ENCODE measurements at regions not wholly inside any gene's neighbourhood (a gene's known extent, or its start where the extent isn't known, plus 50 kb on each side); places are given as distances from the start of the nearest gene placed in this dataset.
"Not testable (repeated sequence)": the region's sequence is repeated elsewhere in the genome, so short reads cannot be mapped to it uniquely, and the experiment has no call there.

DNA sequence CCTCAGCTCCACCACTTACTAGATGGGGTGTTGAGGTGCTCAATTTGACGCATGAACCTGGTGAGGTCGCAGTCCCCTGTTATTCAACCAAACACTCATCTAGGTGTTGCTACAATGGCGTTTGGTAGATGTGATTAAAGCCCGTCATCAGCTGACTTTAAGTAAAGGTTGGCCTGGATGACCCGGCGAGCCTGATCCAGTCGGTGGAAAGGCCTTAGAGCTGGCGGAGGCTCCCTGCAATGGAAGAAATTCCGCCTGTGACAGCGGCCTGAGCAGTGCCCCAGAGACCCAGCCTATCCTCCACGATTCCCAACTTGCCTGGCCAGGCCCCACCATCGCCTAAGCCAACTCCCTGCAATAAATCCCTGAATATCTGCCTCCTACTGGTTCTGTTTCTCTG lies 171.4 kb downstream of the BMP7 start:
- intact Hi-C loops (cut with micrococcal nuclease): loop anchor here (5.0 kb wide), 1 partner anchor 1112 kb away; no protein-coding TSS in a partner anchor

DNA sequence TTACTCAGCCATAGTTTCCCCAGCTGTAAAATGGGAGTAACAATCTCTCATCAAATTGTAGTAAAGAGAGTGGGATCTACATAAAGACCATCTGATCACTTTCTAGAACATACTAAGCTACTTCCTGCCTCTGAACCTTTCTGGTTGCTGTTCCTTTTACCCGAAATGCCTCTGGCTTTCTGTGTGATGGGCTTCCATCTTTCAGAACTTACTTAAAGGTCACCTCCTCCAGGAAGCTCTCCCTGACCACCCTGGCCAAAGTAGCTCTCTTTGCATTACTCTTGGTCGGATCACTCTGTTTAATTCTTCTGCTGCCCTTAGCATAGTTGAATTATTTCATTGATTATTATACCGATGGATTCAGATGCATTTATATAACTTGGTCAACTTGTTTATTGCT lies 171.0 kb downstream of the BMP7 start:
- intact Hi-C loops (cut with micrococcal nuclease): no loop called here

DNA sequence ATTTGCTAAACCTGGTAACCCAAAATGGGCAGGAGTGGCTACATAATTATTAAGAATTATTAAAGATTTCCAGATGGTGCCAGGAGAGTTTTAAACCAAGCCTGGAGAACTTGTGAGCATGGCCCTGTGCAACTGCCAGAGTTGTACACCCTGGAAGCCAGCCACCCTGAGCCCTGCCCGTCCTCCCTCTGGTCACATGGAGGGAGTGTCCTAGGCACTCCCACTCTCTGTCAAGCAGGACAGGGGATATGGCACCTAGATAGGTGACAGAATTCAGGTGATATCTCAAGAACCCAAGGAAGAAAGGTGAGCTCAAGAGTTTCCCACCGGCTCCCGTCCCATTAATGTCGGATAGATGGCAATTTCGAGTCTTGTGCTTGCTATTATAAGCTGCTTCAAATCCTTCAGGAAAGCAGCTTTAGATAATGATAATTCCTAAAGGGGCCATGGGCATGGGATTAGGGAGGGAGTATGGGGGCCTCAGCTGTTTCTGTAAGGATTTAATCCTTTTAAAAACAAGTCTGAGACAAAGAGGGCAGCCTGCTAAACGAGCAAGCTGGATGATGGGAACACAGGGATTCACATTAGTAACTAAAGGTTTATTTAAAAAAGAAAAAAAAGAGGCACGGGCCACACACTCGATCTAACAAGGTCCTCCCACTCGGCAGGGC lies 169.1 kb downstream of the BMP7 start:
- intact Hi-C loops (cut with micrococcal nuclease): no loop called here

DNA sequence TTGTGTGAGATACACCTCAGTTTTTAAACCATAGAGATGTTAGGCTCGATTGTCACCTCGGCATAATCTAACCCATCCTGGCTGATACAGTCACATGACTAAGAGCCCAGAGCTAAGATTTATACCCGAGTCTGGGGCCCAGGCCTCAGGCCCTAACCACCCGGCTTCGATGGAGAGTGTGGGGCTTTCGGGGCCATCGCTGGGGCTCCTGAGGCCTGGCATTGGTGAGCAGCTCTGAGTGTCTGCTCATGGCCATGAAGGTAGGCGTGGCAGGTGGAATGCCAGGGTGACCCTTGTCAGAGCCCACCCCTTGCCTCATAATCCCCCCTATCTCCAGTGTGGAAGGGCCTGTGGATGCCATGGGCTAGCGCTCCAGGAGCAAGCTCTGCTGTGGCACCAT lies 164.3 kb downstream of the BMP7 start:
- intact Hi-C loops (cut with micrococcal nuclease): no loop called here

DNA sequence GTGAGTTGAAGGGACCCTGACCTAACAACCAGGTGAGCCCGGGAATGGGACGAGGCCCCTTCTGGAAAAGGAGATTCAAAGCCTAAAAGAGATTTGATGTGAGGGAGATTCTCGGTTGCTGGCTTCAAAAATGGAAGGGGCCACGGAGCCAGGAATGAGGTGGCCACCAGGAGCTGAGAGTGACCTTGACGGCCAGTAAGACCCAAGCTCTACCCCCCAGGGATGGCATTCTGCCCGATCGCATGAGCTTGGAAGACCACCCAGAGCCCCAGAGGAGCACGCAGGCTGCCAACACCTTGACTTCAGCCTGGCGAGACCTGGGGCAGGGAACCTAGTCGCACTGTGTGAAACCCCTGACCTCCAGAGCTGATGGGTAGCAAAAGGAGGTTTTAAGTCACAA lies 163.9 kb downstream of the BMP7 start:
- intact Hi-C loops (cut with micrococcal nuclease): no loop called here

DNA sequence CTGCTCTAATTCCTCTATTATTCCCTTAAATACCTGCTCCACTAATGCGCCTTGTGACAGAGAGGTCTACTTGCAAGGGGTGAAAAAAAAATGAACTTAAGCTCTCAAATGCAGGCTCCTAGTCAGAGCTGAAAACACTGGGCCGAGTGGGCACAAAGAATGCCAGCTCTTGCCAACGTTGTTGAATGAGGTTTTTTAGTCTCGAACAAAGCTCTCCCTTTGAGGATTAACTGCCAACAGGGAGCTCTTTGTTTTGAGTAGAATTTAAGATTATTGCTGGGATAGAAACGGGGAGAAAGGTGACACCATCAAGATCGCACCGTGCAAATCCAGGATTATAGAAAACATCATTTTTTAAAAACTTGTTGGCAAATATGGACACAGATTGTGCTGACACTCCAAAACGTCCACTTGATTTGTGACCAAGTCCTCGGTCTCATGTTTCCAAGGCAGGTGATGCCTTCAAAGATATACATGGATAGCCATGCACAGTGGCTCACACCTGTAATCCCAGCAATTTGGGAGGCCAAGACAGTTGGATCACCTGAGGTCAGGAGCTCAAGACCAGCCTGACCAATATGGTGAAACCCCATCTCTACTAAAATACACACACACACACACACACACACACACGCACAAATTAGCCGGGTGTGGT lies 163.2 kb downstream of the BMP7 start:
- intact Hi-C loops (cut with micrococcal nuclease): no loop called here

DNA sequence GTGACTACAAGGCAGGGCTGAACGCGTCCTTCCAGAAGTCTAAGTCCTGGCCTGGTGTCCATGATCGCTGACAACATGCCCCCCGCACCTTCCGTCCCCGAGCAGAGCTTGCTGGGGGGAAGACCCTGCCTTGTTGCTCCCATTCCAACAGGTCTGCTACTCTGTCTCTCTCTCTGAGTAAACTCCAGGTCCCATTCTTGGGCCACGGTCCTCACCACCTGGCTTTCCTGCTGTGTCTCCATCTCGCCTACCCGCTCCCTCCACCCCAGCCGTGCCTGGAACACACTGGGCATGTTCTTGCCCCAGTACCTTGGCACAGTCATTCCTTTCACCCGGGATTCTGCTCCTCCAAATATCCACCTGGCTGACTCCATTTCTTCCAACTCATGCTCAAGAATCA lies 162.3 kb downstream of the BMP7 start:
- intact Hi-C loops (cut with micrococcal nuclease): no loop called here

DNA sequence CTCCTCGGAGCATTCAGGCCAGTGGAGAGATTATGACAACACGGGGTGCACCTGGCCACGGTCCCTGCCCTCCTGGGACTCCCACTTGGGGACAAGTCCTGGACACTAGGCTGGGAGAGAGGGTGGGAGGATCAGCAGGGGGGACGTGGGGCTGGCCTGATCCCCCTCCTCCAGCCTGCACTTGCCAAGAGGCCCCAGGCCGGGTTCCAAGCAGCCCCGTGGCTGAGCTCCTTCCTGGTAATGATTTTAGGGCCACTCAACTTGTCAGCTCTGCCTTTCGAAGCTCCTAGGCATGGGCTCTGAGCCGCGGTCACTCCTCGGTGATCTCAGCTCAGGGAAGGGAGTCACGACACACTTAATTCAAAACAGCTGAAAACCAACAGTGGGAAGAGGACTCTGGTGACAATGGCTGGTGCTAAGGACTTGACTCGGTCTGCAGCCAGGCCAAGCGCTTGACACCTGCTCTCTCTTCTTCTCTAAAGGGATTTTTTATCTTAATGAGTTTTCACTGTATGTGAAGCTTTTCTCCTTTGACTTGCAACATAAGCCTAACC lies 161.7 kb downstream of the BMP7 start:
- intact Hi-C loops (cut with micrococcal nuclease): no loop called here

DNA sequence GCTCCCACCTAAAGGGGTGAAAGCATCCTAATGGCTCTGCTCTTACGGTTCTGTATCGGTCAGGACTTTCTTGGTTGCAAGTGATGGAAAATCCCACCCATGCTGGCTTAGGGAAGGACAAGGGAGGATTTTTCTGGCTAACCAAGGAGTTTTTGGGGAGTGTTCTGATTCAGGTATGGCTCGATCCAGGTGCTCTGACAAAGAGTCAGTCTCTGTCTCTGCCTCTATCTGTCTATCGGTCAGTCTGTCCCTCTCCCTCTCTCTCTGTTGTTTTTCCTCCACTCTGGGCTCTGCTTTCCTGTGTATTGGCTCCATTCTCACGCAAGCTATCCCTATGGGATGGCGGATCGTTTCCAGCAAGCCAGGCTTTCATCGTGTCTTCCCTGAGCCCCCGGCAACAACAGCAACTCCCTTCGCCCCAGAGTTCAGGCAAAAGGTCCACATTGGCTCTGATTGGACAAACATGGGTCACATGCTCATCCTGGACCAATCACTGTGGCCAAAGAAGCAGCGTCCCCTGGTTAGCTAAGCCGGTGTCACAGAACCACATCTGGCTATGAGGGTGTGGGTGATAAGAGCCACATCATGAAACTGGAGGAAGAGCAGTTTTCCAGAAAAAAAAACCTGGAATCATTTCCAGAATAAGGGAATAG lies 160.3 kb downstream of the BMP7 start:
- intact Hi-C loops (cut with micrococcal nuclease): no loop called here

DNA sequence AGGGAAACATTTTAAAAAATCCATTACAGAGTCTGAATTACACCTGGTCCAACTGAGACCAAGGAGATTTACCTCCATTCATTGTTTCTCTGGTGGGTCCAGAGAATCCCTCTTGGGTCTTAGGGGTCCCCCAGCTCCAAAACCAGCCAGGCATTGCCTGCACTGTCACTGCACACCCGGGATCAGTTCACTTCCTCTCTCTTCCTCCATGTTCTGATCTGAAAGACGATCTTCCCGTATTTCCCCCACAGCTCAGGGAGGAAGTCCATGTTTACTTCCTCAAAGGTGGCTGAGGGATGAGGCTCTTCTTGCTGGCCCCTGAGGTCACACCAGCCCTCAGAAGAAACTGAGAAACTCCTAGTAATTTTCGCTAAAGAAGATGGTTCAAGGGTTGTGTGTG lies 159.7 kb downstream of the BMP7 start:
- intact Hi-C loops (cut with micrococcal nuclease): no loop called here

DNA sequence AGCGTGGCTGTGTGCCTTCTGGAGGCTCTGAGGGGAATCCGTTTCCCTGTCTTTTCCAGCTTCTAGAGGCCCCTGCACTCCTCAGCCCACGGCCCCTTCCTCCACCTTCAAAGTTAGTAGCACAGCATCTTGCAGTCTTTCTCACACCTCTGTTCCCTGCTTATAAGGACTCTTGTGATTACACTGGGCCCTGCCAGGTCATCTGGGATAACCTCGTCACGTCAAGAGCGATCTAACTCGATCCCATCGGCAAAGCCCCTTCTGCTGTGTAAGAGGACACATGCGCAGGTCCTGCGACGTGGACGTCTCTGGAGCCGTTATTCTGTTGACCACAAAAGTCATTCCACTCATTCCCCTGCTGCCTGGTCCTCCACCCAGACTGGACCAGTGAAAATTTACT lies 159.2 kb downstream of the BMP7 start:
- intact Hi-C loops (cut with micrococcal nuclease): no loop called here

DNA sequence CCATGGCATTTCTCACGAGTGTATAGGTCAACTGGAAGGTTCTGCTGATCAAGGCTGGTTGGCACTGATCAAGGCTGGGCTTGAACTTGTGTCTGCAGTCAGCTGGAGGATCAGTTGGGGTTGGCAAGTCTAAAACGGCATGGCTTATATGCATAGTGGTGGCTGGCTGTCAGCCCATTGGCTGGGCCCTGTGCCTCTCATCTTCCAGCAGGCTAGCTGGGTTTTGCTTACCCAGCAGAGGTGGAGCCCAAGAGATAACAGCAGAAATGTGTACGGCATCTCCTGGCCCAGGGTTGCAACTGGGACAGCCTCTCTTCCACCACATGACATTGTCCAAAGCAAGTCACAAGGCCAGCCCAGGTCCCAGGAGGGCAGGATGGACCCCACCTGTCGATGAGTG lies 158.2 kb downstream of the BMP7 start:
- intact Hi-C loops (cut with micrococcal nuclease): no loop called here

DNA sequence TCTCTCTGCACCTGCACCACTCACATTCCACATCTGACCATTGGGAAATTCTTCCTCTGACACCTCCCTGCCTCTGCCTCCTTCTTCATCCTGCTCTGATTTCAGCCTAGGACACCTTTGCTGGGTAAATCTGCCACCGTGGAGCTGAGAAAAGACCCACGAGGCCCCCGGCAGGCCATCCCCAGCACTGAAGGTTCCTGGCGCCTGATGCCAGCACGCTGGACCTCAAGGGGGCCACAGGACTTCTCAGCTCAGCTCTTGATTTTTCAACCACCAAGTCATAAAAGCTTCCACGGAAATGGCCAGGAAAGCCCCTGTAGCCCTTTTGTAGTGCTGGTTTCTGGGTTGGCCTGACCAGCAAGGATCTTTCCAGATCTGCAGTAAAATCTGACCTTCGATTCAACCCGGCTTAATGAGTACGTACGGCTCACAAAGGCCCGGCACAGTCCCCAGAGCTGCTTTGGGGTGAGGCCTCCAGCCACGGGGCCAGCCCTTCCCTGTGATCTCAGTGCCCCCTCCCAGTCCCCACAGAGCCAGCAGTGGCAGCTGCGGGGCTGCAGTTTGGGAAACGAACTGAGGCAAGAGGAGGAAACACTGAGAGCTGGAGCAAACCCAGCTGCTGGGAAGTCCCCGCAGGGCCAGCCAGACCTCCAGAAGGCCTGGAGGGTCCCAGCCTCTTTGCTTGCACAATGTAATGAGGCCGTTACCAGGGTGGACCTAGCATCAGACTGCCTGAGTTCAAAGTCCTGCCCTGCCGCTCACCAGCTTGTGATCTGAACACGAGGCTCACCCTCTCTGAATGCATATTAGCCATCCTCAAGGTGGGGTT lies 157.5 kb downstream of the BMP7 start:
- intact Hi-C loops (cut with micrococcal nuclease): no loop called here

DNA sequence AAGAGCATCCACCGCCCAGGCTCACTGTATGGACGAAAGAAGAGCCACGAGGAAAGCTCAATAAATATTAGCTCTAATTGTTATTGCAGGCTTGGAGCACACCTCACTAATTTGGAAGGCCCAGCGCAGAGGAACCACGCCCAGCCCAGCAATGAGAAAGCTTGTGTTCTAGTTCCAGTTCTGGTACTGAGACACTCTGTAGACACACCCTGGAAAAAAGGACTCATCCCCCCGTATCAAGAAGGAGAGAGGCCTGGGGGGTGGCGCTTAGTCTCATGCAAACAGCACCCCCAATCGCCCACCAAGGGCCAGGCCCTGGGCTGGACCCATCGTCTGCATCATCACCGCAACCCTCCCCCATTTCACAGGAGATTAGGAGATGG lies 156.9 kb downstream of the BMP7 start:
- intact Hi-C loops (cut with micrococcal nuclease): no loop called here

DNA sequence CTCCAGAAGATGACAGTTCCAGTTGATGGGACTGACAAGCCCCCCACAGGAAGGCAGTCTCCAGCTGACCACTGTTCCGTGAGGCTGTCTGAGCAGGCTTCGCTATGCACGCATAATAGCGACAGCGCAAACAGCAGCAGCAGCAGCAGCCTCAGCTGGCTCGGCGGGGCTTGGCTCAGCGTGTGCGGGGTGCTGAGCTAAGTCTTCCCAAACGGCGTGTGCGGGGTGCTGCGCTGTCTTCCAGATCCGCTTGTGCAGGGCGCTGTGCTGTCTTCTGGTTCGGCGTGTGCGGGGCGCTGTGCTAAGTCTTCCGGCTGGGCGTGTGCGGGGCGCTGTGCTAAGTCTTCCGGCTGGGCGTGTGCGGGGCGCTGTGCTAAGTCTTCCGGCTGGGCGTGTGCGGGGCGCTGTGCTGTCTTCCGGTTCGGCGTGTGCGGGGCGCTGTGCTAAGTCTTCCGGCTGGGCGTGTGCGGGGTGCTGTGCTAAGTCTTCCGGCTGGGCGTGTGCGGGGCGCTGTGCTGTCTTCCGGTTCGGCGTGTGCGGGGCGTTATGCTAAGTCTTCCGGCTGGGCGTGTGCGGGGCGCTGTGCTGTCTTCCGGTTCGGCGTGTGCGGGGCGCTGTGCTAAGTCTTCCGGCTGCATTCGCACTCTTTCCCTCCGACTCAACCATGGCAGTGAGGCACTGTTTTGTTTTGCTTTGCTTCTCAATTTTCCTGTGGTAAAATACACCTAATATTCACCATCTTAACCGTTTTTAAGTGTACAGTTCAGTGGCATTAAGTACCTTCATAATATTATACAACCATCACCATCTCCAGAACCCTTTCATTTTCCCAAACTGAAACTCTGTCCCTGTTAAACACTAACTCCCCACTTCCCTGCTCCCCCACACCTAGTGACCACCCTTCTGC lies 156.1 kb downstream of the BMP7 start:
- intact Hi-C loops (cut with micrococcal nuclease): not testable (repeated sequence)

DNA sequence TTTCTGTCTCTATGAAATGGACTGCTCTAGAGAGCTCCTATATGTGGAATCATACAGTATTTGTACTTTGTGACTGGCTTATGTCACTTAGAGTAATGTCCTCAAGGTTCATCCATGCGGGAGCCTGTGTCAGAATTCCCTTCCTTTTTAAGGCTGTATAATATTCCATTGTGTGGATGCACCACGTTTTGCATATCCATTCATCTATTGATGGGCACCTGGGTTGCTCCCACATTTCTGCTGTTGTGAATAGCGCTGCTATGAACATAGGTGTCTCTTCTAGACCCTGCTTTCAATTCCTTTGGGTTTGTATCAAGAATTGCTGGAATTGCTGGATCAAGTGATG lies 155.4 kb downstream of the BMP7 start:
- intact Hi-C loops (cut with micrococcal nuclease): no loop called here

DNA sequence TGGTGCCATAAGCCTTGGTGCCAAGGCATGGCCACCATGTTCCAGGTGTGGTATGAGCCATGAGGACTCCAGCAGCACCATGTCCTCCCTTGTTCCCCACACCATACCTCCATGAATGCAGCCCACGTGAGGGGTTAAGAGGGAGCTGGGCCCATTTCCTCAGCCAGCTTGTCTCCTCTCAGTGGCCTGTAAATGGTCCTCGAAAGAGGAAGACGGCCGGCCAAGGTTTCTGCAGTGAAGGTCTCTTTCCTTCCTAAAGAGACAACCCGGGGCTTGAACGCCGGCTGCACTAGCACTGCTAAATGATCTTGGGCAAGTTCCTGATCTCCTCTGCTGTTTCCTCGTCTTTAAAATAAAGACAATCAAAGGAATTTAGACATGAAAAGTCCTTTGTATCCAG lies 154.0 kb downstream of the BMP7 start:
- intact Hi-C loops (cut with micrococcal nuclease): no loop called here

DNA sequence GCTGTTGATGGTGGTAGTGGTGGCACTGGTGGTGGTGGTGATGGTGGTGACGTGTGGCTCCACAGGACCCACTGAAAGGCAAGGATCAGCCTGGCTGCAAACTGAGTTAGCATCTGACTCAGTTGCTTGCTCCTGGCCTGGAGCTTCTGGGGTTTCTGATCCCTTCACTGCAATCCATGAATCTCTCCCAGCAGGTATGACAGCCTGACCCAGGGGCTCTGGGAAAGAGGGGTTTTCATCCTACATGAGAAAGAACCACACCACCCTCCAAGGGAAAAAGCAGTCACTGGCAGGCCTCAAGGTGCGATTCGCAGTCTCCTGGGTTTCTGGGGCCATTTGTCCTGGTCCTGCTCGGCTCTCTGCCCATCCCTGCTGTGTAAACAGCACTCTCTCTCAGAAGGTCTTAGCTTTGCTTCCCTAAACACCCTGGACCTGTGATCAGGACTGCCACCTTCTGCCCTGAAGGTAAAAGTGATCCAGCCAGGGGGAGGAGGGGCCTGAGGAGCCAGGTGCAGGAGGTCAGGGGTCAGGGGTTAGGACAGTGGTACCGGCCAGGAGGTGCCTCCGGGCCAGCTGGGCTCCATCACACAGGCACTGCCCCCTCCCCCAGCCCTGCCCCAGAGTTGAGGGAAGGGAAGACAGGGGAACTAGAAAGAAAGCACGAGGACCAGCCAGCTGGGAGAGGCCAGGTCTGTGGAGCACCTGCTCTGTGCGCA lies 152.0 kb downstream of the BMP7 start:
- intact Hi-C loops (cut with micrococcal nuclease): no loop called here

DNA sequence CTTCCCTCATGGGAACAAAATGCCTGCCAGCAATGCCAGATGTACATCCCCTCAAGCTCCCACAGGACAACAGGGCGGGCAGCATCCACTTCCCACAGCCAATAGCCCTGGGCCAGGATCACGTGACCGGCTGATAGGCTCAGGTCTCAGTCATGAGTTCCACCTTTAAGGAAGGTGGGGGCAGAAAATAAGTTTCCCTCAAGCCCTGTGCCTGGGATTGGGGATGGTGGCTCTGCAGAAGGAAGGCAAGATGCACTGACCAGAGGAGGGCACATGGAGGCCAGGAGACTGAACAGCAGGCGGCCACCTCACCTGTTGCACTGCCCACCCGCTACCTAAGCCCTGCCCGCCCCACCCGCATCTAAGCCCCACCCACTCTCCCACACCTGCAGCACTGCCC lies 149.1 kb downstream of the BMP7 start:
- intact Hi-C loops (cut with micrococcal nuclease): no loop called here

DNA sequence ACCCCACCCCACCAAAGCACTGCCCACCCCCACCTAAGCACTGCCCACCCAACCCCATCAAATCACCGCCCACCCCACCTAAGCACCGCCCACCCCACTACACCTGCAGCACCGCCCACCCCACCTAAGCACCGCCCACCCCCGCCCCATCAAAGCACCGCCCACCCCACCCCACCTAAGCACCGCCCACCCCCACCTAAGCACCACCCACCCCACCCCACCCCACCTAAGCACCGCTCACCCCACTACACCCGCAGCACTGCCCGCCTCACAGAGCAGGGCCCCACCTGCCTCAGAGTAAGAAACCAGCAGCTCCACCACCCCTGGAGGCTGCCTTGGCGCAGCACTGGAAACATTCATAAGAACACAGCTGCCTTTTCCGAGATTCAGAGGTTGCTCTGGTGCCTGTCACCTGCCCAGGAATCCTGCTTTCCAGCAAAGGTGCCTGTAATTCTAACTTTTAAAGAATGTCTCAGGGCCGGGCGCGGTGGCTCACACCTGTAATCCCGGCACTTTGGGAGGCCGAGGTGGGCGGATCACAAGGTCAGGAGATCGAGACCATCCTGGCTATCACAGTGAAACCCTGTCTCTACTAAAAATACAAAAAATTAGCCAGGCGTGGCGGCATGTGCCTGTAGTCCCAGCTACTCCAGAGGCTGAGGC lies 148.2 kb downstream of the BMP7 start:
- intact Hi-C loops (cut with micrococcal nuclease): no loop called here

Measured in T-helper 1 cell treated with Interleukin-12 subunit alpha and Interleukin-12 subunit beta and Interleukin-4 antibody, amounts not matched to agents 30 ng/mL and 1 ng/mL, for 36 hours (primary cell).